ENCODE measurements at regions not wholly inside any gene's neighbourhood (a gene's known extent, or its start where the extent isn't known, plus 50 kb on each side); places are given as distances from the start of the nearest gene placed in this dataset.

DNA sequence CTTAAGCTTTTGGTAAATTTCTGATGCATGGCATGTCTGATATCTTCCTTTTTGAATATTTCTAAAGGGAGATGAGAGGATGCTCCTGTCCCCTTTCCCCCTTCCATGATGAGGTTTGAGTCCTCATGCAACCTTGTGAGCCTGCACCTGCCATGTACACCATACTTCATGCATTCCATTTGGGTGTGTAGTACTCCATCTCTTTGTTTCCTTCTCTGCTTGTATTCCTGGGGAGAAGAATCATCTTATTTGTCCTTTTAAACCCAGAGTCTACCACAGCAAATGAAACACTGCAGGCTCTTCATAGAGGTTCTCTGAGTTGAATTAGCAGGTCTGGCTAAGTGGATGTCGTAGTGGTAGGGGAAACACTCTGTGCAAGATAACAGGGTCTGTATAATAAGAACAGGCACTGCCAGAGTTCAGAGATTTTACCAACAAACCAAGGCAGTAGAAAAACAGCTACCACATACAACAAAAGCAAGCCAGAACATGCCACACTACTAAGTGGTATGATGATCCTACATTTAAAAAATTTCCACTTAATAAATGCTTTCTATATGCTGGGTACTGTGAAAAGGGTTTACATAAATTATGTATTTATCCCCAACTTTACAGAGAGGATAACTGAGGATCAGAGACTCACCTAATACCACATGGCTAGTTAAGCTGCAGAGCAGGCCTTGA, 439.8 kb upstream of the GRIA1 start:
- DNase-seq (ENCODE audit: low read depth in 1 of 2, low spot score in 1 of 2) (no peak), FAIRE-seq (no peak), ATAC-seq (no peak)
- 0% methylated on average over 1 of the region's 1 CpG for WGBS (ENCODE audit: missing lambda C conversion rate)
- Histone ChIP-seq H3K27ac (no peak overlapping the region), H3K4me3 (no peak overlapping the region), H3K4me2 (no peak overlapping the region), H3K9me3 (no peaks in the 10 kb centered on the region), H3K4me1 (no peaks in the 10 kb centered on the region)
- ChIA-PET POLR2A (no interaction called here), CTCF (no interaction called here)
- TF ChIP-seq, protein P1, sequence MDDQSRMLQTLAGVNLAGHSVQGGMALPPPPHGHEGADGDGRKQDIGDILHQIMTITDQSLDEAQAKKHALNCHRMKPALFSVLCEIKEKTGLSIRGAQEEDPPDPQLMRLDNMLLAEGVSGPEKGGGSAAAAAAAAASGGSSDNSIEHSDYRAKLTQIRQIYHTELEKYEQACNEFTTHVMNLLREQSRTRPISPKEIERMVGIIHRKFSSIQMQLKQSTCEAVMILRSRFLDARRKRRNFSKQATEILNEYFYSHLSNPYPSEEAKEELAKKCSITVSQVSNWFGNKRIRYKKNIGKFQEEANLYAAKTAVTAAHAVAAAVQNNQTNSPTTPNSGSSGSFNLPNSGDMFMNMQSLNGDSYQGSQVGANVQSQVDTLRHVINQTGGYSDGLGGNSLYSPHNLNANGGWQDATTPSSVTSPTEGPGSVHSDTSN (IDR thresholded peaks at IDR 0.05): no peak
- TF ChIP-seq TP53 (CRISPR knock-in tag; IDR thresholded peaks at IDR 0.05) (no peak), BHLHE40 (IDR thresholded peaks at IDR 0.05; ENCODE audit: low read depth, low read length) (no peak), ESRRA (IDR thresholded peaks at IDR 0.05; ENCODE audit: borderline replicate concordance, low read length) (no peak), FOSB (CRISPR knock-in tag; IDR thresholded peaks at IDR 0.05) (no peak), HOXA7 (CRISPR knock-in tag; IDR thresholded peaks at IDR 0.05) (no peak), HOXB13 (CRISPR knock-in tag; IDR thresholded peaks at IDR 0.05; ENCODE audit: low read depth) (no peak)
- TF ChIP-seq, protein P2, sequence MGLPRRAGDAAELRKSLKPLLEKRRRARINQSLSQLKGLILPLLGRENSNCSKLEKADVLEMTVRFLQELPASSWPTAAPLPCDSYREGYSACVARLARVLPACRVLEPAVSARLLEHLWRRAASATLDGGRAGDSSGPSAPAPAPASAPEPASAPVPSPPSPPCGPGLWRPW (IDR thresholded peaks at IDR 0.05): no peak

DNA sequence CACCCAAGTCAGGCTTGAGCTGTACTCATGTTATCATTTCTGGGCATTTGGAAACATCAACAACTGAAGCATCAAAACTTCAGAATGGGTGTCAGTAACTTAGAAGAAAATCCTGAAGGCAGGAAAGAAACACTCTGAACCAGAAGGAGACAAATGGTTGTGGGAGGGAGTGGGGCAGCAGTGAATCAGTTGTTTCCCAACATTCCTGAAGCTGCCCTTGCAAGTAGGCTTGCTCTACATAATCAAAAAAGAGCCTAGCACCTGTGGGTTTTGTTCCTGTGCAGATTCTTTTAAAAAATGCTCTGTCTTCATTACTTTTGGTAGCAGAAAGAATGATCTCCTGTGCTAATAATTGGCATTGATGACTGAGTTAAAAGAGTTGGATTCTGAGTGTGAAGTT, 424.2 kb upstream of the GRIA1 start:
- TF ChIP-seq CHD2 (IDR thresholded peaks at IDR 0.05; ENCODE audit: low read length, partially characterized antibody): no peak
- no peak for TF ChIP-seq ZNF302 (CRISPR knock-in tag; IDR thresholded peaks at IDR 0.05)
- TF ChIP-seq KDM1A (IDR thresholded peaks at IDR 0.05; ENCODE audit: low read depth): no peak
- no peak for TF ChIP-seq JUNB (IDR thresholded peaks at IDR 0.05)
- TF ChIP-seq, protein P3, sequence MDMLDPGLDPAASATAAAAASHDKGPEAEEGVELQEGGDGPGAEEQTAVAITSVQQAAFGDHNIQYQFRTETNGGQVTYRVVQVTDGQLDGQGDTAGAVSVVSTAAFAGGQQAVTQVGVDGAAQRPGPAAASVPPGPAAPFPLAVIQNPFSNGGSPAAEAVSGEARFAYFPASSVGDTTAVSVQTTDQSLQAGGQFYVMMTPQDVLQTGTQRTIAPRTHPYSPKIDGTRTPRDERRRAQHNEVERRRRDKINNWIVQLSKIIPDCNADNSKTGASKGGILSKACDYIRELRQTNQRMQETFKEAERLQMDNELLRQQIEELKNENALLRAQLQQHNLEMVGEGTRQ (IDR thresholded peaks at IDR 0.05): no peak
- TF ChIP-seq, protein P4, sequence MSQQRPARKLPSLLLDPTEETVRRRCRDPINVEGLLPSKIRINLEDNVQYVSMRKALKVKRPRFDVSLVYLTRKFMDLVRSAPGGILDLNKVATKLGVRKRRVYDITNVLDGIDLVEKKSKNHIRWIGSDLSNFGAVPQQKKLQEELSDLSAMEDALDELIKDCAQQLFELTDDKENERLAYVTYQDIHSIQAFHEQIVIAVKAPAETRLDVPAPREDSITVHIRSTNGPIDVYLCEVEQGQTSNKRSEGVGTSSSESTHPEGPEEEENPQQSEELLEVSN (IDR thresholded peaks at IDR 0.05; ENCODE audit: borderline replicate concordance, low read depth): no peak
- no peak for TF ChIP-seq MYC (IDR thresholded peaks at IDR 0.05; ENCODE audit: borderline replicate concordance, low read length)
- no peak for TF ChIP-seq RCOR1 (IDR thresholded peaks at IDR 0.05; ENCODE audit: low read depth, low read length)
- TF ChIP-seq ZSCAN20 (CRISPR knock-in tag; IDR thresholded peaks at IDR 0.05): no peak
- TF ChIP-seq, protein P5, sequence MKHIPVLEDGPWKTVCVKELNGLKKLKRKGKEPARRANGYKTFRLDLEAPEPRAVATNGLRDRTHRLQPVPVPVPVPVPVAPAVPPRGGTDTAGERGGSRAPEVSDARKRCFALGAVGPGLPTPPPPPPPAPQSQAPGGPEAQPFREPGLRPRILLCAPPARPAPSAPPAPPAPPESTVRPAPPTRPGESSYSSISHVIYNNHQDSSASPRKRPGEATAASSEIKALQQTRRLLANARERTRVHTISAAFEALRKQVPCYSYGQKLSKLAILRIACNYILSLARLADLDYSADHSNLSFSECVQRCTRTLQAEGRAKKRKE (CRISPR knock-in tag; IDR thresholded peaks at IDR 0.05; ENCODE audit: low read depth): no peak
- no peak for FAIRE-seq
- H3K9me3 ChIP-seq: no peaks in the 10 kb centered on the region
- ATAC-seq: no peak
- no peak overlapping the region for H3K4me2 ChIP-seq
- CTCF ChIA-PET: no interaction called here
- no peak overlapping the region for H3K4me3 ChIP-seq
- no peak overlapping the region for H3K27ac ChIP-seq
- POLR2A ChIA-PET: no interaction called here
- DNase-seq (ENCODE audit: low read depth in 1 of 2, low spot score in 1 of 2): no peak
- H3K4me1 ChIP-seq: no peaks in the 10 kb centered on the region

DNA sequence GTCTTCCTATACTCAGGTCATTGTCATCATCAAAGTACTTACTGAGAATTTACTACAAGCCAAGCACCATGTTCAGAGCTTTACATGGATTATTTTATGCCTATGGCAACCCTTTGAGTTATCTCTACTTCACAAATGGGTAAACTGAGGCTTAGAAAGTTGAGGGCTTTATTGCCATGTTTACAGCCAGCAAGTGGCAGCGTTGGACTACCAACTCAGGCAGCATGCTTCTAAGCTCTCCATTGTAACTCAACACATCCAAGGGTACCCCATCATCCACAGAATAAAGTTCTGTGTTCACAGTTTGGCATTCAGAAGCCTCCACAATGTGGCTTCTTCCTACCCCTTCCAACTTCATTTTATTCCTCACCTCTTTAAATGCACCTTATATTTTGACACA, 422.6 kb upstream of the GRIA1 start:
- no peak overlapping the region for H3K27ac ChIP-seq
- WGBS (ENCODE audit: missing lambda C conversion rate): 0% methylated on average over 1 of the region's 1 CpG
- no peak overlapping the region for H3K4me3 ChIP-seq
- ATAC-seq: no peak
- DNase-seq (ENCODE audit: low read depth in 1 of 2, low spot score in 1 of 2): no peak
- no peak overlapping the region for H3K4me2 ChIP-seq
- H3K4me1 ChIP-seq: no peaks in the 10 kb centered on the region
- TF ChIP-seq KDM5A (IDR thresholded peaks at IDR 0.05): no peak
- TF ChIP-seq POLR2A (IDR thresholded peaks at IDR 0.05; ENCODE audit: low read length): no peak
- no peak for TF ChIP-seq RFX5 (IDR thresholded peaks at IDR 0.05)
- no peak for TF ChIP-seq KDM1A (IDR thresholded peaks at IDR 0.05; ENCODE audit: low read depth)
- no peak for TF ChIP-seq EHMT2 (IDR thresholded peaks at IDR 0.05; ENCODE audit: low read depth)
- TF ChIP-seq NR3C1 (IDR thresholded peaks at IDR 0.05): no peak
- no peak for TF ChIP-seq MAFK (IDR thresholded peaks at IDR 0.05; ENCODE audit: partially characterized antibody)
- ChIA-PET POLR2A (no interaction called here), CTCF (no interaction called here)
- H3K9me3 ChIP-seq: no peaks in the 10 kb centered on the region
- no peak for FAIRE-seq
